ENCODE measurements at regions not wholly inside any gene's neighbourhood (a gene's known extent, or its start where the extent isn't known, plus 50 kb on each side); places are given as distances from the start of the nearest gene placed in this dataset.

DNA sequence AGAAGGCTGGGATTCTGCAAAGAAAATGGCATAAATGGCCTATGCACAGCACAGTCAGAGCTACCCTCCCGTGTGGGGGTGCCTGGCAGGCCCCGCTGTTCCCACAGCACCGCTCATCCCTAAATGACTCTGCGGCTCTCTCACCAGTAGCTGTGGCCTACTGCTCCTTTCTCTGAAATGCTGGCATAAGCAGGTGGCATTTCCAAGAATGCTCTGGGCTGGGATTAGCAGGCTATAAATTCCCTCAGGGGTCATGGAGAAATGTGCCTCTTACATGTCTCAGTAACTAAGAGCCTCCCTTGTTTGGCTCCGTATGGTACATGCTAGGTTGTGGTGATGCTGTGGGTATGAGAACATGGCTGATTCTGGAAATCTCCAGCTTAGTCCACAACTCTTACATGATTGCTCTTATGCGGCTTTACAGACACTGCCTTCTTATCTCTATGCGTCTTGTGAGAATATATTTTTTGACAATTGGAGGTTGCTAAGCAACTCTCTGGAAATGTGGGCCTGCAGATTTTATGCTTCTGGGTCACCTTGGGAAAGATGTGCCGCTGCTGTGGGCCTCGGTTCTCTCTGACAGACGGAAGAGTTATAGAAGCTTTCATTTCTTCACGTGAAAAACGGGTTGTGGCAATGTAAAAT lies 80.3 kb upstream of the GATA6 start:
- no peak overlapping the region for H3K27ac ChIP-seq (ENCODE audit: low read depth, low read length)
- 0 out of 2 replicates have a peak, but pooled peaks cover 4% of the 10 kb centered on the region for H3K9me2 ChIP-seq (replicated peaks; ENCODE audit: insufficient read depth, low read length)
- no peaks in the 10 kb centered on the region for H3K9me3 ChIP-seq (ENCODE audit: insufficient read depth, low read length)
- H3K36me3 ChIP-seq (ENCODE audit: low read length) = no peaks in the 10 kb centered on the region
- H3K9ac ChIP-seq (ENCODE audit: low read length) = no peak overlapping the region
- H3K4me3 ChIP-seq (ENCODE audit: insufficient read depth, low read length, poor library complexity, severe bottlenecking) = no peak overlapping the region
- H3K4me2 ChIP-seq (ENCODE audit: low read depth, low read length, poor library complexity, severe bottlenecking) = no peak overlapping the region
- TF ChIP-seq, protein P1, sequence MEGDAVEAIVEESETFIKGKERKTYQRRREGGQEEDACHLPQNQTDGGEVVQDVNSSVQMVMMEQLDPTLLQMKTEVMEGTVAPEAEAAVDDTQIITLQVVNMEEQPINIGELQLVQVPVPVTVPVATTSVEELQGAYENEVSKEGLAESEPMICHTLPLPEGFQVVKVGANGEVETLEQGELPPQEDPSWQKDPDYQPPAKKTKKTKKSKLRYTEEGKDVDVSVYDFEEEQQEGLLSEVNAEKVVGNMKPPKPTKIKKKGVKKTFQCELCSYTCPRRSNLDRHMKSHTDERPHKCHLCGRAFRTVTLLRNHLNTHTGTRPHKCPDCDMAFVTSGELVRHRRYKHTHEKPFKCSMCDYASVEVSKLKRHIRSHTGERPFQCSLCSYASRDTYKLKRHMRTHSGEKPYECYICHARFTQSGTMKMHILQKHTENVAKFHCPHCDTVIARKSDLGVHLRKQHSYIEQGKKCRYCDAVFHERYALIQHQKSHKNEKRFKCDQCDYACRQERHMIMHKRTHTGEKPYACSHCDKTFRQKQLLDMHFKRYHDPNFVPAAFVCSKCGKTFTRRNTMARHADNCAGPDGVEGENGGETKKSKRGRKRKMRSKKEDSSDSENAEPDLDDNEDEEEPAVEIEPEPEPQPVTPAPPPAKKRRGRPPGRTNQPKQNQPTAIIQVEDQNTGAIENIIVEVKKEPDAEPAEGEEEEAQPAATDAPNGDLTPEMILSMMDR (IDR thresholded peaks at IDR 0.05; ENCODE audit: insufficient read depth, low read length, poor library complexity, severe bottlenecking) = no peak
- TF ChIP-seq EZH2phosphoT487 (conservative IDR thresholded peaks at IDR 0.05; ENCODE audit: low read length) = no peak
- no peaks in the 10 kb centered on the region for H3F3A ChIP-seq (ENCODE audit: insufficient read depth)
- H4K20me1 ChIP-seq (ENCODE audit: low read depth, low read length) = no peaks in the 10 kb centered on the region
- no peak overlapping the region for H2AFZ ChIP-seq (ENCODE audit: low read depth, low read length, severe bottlenecking)
- H3K79me2 ChIP-seq (ENCODE audit: insufficient read depth, low read length) = no peaks in the 10 kb centered on the region
- H3K27me3 ChIP-seq (ENCODE audit: low read length) = no peaks in the 10 kb centered on the region

DNA sequence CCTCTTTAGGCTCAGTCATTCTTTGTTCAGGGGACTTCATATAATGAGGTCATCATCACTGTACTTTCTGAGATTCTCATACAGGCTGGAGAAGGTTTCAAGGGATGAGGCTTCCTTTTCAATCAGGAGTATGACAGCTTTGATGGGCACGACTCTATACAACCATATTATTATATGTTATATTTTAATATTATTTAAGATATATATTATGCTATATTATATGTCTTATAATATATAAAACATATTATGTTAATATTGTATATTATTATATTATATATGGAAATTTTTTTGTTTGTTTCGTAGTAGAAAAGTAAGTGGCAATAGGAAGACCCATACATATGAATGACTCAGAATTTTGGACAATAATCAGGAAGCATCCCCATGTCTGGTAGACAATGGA lies 78.0 kb upstream of the GATA6 start:
- Histone ChIP-seq H2AFZ (ENCODE audit: low read depth, low read length, severe bottlenecking) (no peak overlapping the region), H3K79me2 (ENCODE audit: insufficient read depth, low read length) (no peaks in the 10 kb centered on the region), H3K9ac (ENCODE audit: low read length) (no peak overlapping the region), H3K27ac (ENCODE audit: low read depth, low read length) (no peak overlapping the region), H3K4me2 (ENCODE audit: low read depth, low read length, poor library complexity, severe bottlenecking) (no peak overlapping the region), H3K9me3 (ENCODE audit: insufficient read depth, low read length) (no peaks in the 10 kb centered on the region), H3K36me3 (ENCODE audit: low read length) (no peaks in the 10 kb centered on the region), H3F3A (ENCODE audit: insufficient read depth) (no peaks in the 10 kb centered on the region), H3K9me2 (replicated peaks; ENCODE audit: insufficient read depth, low read length) (no peaks in the 10 kb centered on the region), H3K27me3 (ENCODE audit: low read length) (no peaks in the 10 kb centered on the region), H4K20me1 (ENCODE audit: low read depth, low read length) (no peaks in the 10 kb centered on the region), H3K4me3 (ENCODE audit: insufficient read depth, low read length, poor library complexity, severe bottlenecking) (no peak overlapping the region)
- TF ChIP-seq, protein P1 (IDR thresholded peaks at IDR 0.05; ENCODE audit: insufficient read depth, low read length, poor library complexity, severe bottlenecking) = no peak
- TF ChIP-seq EZH2phosphoT487 (conservative IDR thresholded peaks at IDR 0.05; ENCODE audit: low read length) = no peak

DNA sequence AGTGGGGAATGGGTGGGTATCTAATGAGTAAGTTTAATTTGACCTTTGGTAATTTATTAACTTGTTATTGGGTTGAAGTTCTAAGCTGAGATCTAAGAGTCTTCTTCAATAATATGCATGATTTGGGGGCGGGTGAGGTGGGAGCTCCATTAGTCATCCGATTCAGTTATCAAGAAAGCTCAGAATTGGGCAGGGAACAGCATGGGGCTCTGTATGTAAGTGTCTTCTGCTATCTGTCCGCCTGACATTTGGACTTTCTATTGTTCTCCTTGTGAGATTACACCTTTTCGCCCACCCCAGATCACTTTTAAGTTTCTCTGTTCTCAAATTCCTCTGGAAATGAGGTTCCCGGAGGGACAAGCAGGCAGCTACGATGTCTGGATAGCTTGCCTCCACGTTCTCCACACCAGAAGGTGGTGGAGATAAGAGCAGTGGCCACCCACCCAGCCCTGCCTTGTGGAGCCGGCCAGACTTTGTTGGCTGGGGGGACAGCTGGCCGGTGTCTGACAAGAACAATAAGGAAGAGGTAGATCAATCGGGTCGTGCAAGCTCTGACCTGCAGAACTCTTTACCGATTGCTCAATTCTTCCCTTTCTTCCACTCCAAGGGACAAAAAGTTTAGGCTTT lies 75.5 kb upstream of the GATA6 start:
- no peaks in the 10 kb centered on the region for H3K36me3 ChIP-seq (ENCODE audit: low read length)
- no peak for TF ChIP-seq EZH2phosphoT487 (conservative IDR thresholded peaks at IDR 0.05; ENCODE audit: low read length)
- TF ChIP-seq, protein P1 (IDR thresholded peaks at IDR 0.05; ENCODE audit: insufficient read depth, low read length, poor library complexity, severe bottlenecking) = no peak
- H3K79me2 ChIP-seq (ENCODE audit: insufficient read depth, low read length) = no peaks in the 10 kb centered on the region
- H3K4me3 ChIP-seq (ENCODE audit: insufficient read depth, low read length, poor library complexity, severe bottlenecking) = no peak overlapping the region
- no peaks in the 10 kb centered on the region for H3K27me3 ChIP-seq (ENCODE audit: low read length)
- H3K9me2 ChIP-seq (replicated peaks; ENCODE audit: insufficient read depth, low read length) = no peaks in the 10 kb centered on the region
- H2AFZ ChIP-seq (ENCODE audit: low read depth, low read length, severe bottlenecking) = no peak overlapping the region
- H3K27ac ChIP-seq (ENCODE audit: low read depth, low read length) = no peak overlapping the region
- no peaks in the 10 kb centered on the region for H3F3A ChIP-seq (ENCODE audit: insufficient read depth)
- no peaks in the 10 kb centered on the region for H3K9me3 ChIP-seq (ENCODE audit: insufficient read depth, low read length)
- no peak overlapping the region for H3K9ac ChIP-seq (ENCODE audit: low read length)
- H3K4me2 ChIP-seq (ENCODE audit: low read depth, low read length, poor library complexity, severe bottlenecking) = no peak overlapping the region
- no peaks in the 10 kb centered on the region for H4K20me1 ChIP-seq (ENCODE audit: low read depth, low read length)
